G401 (cell line): ENCODE measurements at regions not wholly inside any gene's neighbourhood (a gene's known extent, or its start where the extent isn't known, plus 50 kb on each side); places are given as distances from the start of the nearest gene placed in this dataset.
A peak's percentile ranks its signal among the peaks of the same experiment; 100 is the strongest.
"Not testable (repeated sequence)": the region's sequence is repeated elsewhere in the genome, so short reads cannot be mapped to it uniquely, and the experiment has no call there.

Experiments used
- DNase-seq: peaks from one replicate; pipeline ENCODE4 v3.0.0-alpha.2; 2015; ENCODE audit warnings: low spot score
- in situ Hi-C: cut with HindIII; loops from 2 replicates; pipeline ENCODE4 v1.10.0; 2016; ENCODE audit warnings: low sequenced_read_pairs, mixed read lengths

DNA sequence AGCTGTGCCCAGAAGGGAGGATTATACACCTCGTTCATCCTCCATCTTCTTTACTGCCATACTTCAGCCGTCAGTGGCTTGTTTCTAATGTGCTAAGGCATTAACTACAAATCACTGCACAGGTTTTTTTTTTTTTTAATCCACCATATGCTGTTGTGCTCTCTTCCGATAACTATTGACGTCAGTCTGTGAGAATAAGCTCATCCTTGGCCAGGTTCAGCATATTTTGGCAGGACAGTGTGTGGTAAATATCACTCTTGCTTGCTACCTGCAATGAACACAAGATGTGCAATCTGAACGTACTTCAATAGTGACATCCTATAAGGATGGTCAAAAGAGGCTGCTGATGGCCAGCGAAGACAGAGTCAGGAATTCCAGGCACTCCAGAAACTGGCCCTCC, 2030.7 kb upstream of the PCDH20 start:
- peak; percentile 78 for DNase-seq
- in situ Hi-C loops: no loop called here

DNA sequence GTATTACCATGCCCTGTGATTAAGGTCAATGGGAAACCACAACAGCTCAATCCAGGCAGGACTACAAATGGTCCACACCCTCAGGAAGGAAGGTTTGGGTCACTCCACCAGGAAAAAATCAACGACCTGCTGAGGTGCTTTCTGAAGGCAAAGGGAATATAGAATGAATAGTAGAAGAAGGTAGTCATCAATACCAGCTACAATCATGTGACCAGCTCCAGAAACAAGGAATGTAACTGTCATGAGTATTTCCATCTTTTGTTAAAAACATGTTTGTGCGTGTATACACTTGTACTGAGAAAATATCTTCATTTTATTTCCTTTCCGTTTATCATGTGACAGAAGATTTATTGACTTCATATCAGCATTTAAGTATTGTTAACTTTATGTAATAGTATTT, 2028.6 kb upstream of the PCDH20 start:
- in situ Hi-C loops, DNase-seq: not testable (repeated sequence)

DNA sequence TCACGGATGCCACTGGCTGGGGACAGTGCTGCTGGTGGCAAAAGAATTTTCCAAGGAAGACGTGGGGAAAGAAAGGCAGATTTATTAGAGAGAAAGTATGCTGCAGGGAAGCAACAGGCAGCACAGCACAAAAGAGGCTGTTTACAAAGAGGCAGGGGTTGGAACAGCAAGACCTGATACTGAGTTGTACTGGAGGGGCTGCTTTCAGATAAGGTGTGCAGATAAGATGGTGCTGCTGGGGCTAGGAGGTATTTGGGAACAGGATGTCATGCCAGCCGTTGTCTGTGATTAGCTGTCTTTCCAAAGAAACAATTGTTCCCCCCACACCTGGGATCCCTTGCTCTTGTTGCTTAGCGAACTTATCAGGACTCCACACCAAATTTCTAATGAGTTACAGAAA, 2023.3 kb upstream of the PCDH20 start:
- no peak for DNase-seq
- in situ Hi-C loops: no loop called here

DNA sequence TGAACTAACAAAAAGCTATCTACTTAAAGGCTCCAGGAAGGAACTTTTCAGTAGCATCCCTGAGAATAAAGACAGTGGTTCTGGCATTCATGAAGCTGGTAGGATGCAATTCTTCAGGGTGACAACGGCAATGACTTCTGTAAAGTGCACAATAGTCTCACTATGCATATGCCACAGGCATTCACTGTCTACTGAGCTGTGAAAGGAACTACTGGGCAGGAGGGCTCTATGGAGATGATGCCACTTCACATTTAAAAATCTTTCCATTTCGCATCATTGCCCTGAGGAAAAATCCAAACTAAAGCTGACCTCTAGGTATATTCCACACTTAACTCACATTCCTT, 2020.6 kb upstream of the PCDH20 start:
- no peak for DNase-seq
- in situ Hi-C loops: no loop called here

DNA sequence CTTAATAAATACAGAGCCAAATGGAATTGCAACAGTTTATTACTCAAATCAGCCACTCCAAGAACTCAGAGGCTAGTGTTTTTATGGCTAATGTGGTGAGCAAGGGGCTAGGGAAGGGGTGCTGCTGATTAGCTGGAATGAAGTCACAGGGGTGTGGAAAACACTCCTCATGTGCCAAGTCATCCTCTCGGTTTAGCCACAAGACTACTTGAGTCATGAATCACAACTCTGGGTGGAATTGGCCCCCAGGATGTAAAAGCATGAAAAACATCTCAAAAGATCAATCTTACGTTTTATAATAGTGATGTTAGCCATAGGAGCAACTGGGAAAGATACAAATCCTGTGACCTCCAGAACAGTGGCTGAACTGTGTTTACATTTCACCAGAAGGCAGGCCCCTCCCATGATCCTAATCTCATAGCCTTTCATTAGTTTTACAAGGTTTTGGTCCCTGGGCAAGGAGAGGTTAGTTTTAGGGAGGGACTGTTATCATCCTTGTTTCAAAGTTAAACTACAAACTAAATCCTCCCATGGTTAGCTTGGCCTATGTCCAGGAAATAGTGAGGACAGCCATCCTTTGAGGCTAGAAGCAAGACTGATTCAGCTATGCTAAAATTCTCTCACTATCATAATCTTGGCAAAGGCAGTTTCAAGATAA, 2020.1 kb upstream of the PCDH20 start:
- no peak for DNase-seq
- in situ Hi-C loops: no loop called here

DNA sequence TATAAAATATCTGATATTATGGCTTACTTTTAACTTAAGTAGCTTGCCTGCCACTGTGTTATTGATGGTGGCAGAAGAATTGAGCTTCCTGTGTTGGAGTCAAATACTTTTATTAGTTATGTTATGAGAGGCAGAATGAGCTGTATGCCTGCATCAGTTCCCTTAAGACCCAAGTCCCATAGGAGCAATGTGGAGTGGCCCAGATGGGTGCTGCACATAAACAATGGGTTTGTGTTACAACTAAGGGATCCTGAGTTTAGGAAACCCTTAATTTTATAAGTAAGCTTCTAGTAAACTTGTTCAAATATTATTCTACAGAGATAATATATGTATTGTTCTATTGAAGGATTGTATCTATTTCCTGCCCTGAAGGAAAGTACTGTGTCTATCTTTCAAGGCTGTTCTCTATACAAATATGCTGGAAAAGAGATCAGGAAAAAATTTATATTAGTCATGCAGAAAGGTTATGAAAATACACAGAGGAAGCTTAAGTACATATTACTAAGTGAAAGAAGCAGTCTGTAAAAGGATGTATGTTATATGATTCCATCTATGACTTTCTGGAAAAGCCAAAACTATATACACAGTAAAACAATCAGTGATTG, 2018.0 kb upstream of the PCDH20 start:
- in situ Hi-C loops: no loop called here
- DNase-seq: no peak

DNA sequence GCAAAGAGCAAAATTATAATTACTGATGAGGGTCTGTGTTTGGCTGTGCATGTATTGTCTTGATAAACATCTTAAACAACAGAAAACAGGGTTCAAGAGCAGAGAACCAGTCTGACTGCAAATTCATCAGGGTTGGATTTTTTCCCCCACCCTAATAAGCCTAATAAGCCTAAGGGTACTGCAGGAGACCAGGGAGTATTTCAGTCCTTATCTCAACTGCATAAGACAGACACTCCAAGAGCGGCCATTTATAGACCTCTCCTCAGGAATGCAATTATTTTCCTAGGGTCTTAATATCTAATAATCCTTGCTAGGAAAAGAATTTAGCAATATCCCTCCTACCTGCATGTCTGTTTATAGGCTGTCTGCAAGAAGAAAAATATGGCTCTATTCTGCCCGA, 2011.5 kb upstream of the PCDH20 start:
- no peak for DNase-seq
- in situ Hi-C loops: no loop called here

DNA sequence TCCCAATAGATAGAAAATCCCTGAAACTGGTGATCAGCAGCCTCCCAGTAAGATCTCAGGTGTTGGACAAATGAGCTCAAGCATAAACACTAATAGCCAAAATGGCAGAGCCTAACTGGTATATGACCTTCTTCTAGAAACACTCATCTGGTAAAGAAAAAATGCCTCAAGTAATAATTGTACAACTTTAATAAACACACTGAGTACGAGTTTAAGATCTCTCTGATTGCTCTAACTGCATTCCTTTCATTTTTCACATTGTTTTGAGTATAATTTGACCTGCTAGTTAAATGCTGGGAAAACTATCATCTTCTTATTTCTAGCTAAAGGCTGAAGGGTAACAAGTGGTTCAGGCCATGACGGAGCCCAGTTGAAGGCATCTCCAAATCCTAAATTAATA, 2009.5 kb upstream of the PCDH20 start:
- no peak for DNase-seq
- in situ Hi-C loops: no loop called here

DNA sequence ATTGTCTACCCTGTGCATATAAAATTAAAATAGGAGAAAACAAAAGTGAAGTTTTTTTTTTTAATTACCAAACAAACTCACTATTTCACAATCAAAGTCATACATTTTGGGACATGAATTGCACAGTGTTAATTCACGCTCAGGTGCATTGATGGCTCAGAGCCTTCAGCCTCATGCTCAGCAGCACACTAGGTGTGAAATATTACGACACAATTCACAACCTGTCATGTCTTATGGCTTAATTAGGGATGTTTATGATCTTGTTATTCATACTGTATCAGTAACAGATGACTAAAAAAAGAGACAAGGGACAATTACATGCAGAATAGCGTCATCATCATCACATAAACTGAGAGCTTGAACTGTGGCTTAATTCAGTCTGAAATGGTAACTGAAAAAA, 2005.5 kb upstream of the PCDH20 start:
- in situ Hi-C loops: no loop called here
- DNase-seq: no peak

DNA sequence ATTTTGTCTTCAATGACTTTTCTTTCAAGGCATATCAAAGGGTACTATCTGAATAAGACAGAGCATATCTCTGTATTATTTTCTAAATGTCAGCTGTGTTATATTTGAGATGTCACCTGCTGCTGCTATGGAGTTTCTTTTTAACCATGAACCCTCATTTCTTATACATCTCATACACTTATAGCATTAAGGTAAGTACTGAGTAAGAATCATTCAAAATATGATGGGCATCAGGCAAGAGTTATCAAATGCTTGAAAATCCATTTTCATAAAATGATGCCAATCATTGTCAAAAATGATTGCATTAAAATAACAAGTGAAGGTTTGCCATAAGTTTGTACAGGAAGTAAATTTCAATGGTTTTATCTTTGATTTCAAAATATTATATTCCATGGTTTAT, 2005.0 kb upstream of the PCDH20 start:
- in situ Hi-C loops: no loop called here
- no peak for DNase-seq

DNA sequence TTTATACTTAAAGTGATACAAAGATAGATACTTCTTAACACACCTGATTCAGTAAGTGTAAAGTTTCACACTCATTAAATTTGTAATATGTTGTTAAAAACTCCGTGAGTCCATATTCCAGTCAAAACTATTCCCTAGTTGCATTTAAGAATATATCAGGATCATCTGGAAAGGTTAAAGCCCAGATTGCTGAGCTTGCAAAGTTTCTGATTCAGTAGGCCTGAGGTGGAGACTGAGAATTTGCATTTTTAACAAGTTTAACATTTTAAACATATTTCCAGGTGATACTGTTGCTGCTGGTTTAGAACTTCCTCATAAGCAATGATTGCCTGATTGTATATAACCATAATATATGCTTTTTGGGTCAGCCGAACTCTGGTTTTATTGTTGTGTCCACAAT, 1998.6 kb upstream of the PCDH20 start:
- in situ Hi-C loops: no loop called here
- DNase-seq: no peak

DNA sequence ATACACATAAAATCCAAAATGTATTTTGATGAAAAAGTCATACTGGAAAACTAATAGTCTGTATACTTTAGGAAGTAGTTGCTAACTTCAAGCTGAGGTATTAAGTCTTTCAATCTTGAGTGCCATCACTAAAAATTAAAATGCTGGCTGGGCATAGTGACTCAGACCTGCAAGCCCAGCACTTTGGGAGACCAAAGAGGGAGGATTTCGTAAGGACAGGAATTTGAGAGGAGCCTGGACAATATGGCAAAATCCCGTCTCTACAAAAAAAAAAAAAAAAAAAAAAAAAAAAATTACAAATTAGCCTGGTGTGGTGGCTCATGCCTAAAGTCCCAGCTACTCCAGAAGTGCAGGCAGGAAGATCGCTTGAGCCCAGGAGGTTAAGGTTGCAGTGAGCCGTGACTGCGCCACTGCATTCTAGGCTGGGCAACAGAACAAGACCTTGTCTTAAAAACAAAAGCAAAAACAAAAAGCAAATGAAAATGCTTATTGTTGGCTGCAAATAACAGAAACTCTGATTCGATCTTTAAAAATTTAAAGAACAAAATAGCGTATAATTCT, 1994.2 kb upstream of the PCDH20 start:
- in situ Hi-C loops: no loop called here
- DNase-seq: no peak

DNA sequence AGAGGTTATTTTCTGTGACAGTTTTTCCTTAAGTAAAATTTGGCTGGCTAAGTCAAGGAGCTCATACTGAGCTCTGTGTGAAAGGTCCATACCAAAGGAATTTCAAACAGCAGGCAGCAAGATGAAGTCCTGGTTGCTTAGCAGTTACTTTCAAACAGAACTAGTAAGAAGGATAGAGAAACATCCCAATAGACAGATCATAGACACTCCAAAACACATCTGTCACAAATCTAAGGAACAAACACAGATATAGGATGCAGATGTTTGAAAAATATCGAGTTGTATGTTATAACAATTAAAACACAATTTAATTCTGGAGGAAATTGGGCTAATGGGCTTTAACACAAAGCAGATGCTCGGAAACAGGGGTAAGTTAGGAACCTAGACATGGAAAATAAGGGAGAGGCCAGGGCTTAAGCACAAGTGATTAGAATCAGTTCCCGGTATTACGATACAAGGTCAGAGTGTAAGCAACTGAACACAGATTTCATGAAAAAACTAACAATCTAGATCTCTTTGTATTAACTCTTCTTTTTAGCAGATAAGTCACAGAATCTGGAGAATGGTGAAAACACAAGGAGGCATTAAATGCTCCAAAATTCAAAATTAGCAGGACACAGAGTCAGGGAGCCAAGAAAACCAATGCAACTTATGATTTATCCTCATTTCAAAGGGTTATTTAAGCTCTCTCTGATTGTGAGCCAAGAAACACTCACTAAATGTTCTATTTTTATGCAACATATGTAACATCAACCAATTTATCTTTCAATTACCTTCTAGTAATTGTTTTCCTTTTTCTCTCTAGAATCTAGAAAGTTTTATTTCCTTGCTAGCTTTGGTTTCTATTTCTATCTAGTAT, 1992.9 kb upstream of the PCDH20 start:
- DNase-seq: peak; percentile 18
- in situ Hi-C loops: no loop called here

DNA sequence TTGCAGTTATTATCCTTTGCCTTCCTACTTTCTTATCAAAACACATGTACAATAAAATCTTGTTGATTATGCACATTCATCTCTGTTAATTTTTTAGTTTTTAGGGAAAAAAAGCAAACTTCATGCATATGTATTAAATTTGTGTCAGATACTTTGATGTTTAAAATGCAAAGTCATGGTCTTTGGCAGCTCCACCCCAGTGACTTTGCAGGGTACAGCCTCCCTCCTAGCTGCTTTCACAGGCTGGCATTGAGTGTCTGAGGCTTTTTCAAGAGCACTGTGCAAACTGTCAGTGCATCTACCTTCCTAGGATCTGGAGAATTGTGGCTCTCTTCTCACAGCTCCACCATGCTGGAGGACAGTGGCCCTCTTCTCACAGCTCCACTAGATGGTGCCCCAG, 1988.1 kb upstream of the PCDH20 start:
- DNase-seq: no peak
- in situ Hi-C loops: no loop called here

DNA sequence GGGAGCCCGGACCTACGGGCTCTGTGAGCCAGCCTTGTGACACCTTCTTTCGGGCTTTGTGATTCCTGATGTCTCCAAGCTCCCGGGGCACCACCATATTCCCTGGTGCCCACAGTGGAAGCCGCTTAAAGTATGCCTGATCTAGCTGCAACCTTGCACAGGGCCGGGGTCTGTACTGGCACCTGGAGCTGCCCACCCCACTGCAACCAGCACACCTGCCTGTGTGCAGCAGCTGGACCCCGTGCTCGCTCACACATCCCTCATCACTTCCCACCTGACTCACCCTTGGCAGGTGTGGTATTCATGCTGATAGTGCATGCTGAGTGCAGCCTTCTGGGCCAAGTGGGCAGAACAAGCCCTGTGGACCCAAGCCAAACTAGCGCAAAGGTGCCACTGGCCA, 1981.1 kb upstream of the PCDH20 start:
- in situ Hi-C loops: no loop called here
- DNase-seq: peak; percentile 49

DNA sequence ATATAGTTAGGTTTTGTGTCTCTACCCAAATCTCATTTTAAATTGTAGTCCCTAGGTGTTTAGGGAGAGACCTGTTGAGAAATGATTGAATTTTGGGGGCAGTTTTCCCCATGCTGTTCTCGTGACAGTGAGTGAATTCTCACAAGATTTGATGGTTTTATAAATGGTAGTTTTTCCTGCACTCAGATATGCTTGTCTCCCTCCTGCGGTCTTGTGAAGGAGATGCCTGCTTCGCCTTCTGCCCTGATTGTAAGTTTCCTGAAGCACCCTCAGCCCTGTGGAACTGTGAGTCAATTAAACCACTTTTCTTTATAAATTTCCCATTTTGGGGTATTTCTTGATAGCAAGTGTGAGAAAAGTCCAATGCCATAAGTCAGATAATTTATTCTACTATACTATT, 1977.5 kb upstream of the PCDH20 start:
- DNase-seq: no peak
- in situ Hi-C loops: no loop called here

DNA sequence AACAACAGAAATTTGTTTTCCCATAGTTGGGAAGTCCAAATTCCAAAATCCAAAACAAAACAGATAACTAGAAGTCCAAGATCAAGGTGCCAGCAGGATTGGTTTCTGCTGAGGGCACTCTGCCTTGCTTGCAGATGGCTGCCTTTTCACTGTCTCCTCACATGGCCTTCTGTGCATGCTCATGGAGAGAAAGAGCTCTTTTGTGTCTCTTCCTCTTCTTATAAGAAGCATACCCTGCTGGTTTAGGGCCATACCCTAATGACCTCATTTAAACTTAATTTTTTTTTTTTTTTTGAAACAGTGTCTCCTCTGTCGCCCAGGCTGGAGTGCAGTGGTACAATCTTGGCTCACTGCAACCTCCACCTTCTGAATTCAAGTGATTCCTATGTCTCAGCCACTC, 1974.1 kb upstream of the PCDH20 start:
- in situ Hi-C loops: no loop called here
- DNase-seq: no peak

DNA sequence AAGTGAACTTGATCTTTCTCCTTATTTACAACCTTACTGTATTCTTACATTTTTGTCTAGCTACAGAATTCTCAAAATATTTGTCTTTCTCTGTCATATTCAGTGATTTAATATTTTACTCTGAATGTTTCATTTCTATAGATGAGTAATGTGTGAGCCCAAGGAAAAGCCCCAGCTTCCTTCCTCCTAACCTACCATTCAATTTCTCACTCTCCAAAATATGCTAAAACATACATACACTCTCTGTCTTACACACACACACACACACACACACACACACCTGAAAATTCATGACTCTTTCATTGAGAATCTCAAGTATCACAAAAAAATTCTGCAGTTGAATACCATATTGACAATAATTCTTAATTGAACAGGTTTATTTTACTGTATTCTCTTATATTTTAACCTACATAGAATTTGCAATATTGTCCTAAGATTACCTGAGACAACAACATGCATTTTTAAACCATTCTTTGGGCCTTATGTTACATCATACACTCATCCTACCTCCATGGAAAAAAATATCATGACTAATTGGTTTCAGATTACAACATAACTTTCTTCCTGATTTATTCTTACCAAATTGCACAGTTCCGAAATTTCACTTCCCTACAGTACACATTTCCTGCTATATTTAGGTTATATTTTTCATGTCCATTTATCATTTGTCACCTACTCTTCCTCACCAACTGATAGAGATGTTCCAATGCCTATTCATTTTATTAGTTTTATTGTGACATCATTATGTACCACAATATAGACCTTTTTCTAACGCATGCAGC, 1965.6 kb upstream of the PCDH20 start:
- DNase-seq: no peak
- in situ Hi-C loops: no loop called here

DNA sequence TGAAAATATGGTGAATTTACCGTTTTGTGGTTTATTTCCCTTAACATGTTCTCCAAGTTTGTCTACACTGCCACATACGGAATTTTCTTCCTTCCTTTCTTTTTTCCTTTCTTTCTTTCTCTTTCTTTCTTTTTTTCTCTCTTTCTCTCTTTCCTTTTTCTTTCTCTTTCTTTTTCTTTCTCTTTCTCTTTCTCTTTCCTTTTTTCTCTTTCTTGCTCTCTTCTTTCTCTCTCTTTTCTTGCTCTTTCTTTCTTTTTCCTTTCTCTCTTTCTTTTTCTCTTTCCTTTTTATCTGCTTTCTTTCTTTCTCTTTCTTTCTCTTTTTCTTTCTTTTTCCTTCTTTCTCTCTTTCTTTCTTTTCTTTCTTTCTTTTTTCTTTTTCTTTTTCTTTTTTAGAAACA, 1962.3 kb upstream of the PCDH20 start:
- no peak for DNase-seq
- in situ Hi-C loops: no loop called here

DNA sequence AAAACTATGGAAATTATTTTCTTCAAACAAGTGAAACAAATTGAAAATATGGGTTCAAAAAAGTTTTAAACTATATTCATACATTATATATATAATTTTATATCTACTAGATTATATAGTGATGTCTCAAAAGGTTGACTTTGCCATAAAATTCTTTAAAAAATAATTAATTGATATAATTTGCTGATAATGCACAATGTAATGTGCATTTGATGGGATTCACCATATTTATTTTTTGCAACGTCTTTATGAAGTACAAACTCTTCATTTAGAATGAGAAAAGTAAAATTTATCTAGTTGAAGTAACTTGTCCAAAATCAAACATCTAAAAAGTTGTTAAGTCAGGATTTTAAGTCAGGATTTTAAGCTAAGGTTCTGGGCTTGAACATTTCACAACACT, 1954.5 kb upstream of the PCDH20 start:
- in situ Hi-C loops: no loop called here

More for the DNA sequence above, 1954.5 kb upstream of the PCDH20 start:
- no peak for DNase-seq
